ENCODE measurements at regions not wholly inside any gene's neighbourhood (a gene's known extent, or its start where the extent isn't known, plus 50 kb on each side); places are given as distances from the start of the nearest gene placed in this dataset.

GRCh38 chr3:70840106-70840870 is 527.9 kb upstream of the MDFIC2 start:
- DNase-seq = no peak

- no peak for DNase-seq
Measured at GRCh38 chr3:70833239-70833960, 521.0 kb upstream of the MDFIC2 start.

GRCh38 chr3:70832834-70833205 is 520.4 kb upstream of the MDFIC2 start:
- DNase-seq = no peak

DNA sequence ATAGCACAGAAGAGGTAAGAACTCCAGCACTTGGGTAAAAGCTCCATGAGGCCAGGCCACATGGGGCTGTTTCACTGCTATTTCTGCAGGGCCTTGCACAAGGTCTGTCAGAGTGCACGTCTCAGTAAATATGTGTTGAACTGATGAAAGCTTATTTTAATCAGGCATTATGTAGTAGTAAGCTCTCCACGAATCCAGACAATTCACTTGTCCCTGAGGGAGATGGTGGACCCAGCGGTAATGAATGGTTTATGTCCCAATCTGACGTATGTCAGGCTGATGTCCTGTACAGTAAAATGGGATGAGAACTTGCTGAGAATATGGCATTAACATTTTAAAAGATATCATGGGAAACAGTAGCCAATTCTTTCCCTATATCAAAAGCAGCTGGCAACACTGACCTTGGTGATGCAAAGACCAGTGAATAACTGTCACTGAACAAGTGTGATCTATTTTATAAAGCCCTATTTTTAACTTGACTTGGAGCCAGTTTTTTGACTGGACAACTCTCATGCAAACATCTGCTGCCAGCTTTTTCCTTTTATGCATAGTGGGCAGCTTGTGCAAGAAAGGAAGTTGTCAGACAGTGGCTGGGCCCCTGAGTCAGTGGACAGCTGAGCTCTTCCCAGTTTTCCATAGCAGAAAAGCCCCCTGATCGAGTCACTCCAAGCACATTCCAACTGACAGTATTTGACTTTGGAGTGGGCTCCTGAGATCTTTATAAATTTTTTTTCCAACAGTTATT is 519.8 kb upstream of the MDFIC2 start:
- no peak for DNase-seq

DNA sequence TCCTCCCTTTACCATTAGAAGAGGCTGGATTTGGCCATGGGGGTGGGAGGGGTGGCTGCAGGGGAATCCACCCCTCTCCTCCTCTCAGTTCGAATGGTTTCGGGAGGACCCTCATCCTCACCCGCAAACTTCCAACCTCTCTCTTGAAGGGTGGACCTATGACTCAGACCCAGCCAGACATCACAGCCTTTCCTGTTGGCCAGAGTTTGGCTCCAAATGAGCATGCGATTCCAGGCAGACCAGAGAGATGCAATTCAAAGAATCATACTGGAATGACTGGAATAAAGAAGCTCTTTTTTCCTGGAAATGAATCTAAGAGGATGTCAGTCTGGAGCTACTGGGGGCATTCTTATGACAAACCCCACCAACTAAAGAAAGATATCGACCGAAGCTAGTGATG is 516.7 kb upstream of the MDFIC2 start:
- DNase-seq = no peak

GRCh38 chr3:70824773-70825172 is 512.3 kb upstream of the MDFIC2 start:
- DNase-seq = no peak

- no peak for DNase-seq
Measured at GRCh38 chr3:70824078-70824477, 511.6 kb upstream of the MDFIC2 start.

DNA sequence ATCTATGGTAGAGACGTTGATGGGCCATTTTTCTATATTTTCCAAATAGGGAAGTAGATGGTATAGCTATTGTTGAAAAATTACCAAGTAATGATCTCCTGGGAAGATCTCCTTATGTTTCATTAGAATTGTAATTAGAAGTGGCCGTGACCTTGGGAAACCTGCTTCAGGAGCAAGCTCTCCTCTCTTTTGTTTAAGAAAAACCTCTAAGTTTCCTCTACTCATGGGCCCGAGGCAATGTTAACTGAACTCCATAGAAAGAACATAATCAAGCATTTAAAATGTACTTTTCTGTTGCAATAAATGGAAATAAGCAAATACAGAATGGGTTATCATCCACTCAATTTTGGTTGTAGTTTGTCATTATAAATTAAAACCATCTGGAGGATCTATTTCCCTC is 511.2 kb upstream of the MDFIC2 start:
- no peak for DNase-seq

DNA sequence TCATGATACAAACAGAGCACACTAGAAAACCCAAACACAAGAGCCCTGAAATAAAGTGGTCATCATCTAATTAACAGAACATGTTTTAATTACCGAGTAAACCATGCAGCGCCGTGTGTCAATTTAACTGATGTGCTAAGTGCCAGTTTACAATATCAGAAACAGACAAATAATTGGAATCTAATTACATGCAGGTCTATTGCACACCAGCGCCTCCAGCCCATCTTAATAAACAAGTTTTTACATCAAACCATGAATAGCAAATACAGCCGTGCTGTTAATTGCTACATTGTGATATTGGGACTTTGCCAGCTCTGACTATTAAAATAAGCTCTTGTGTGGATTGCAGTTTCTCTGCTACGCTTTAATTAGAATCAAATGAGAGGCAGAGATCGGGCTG is 510.2 kb upstream of the MDFIC2 start:
- no peak for DNase-seq

- no peak for DNase-seq
Measured at GRCh38 chr3:70821602-70822001, 509.2 kb upstream of the MDFIC2 start.

DNA sequence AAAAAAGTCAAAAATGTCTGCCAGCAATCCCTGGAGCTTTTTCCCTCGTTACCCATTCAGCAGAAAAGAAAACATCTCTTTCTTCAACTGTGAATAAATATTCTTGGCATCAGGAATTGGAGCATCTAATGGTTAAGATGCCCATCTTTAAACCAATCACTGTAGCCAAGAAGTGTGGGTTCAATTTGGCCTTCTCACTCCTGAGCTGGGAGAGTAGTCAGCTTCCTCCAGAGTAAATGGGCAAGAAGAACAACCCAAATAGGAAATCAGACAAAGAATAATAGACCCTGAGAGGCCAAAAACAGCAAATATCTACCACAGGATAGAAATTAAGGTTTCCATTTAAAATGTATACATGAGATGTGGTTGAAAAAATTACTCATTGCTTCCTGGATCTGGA is 508.0 kb upstream of the MDFIC2 start:
- DNase-seq = no peak

- no peak for DNase-seq
Measured at GRCh38 chr3:70818145-70818544, 505.7 kb upstream of the MDFIC2 start.

DNA sequence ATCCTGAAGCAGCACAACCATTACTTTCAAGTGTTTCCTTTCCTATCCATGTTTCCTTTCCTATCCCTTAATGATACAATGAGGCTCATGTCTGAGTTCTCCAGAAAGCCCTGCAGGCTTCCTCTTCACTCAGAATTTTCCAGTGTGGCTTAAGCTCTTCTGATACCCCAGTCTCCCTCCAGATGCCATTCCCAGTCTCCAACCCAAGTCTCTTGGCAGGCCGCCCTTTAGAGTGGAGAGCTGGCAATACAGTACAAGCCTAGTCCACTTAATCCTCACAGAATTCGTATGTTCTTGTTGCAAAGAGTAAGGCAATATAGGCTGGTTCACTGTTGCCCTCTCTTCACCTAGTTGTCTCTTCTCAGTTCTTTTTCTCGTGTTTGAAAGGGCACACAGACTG is 503.9 kb upstream of the MDFIC2 start:
- DNase-seq = no peak

DNA sequence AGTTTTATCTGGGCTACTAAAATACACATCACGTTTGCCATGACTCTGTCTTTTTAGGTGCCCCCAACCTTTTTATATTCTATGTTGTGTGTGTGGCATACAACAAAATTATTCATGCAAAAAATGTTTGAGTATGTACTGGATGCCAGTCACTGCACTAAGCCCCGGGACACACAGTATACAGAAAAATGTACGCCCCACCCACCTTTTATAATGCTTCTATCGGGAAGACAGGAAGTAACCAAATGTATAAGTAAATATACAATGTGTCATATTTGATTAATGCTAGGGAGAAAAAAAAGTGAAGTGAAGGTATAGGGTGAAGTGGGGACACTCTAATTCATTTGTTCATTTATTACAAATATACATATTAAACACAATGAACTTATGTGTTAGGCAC is 503.4 kb upstream of the MDFIC2 start:
- no peak for DNase-seq

GRCh38 chr3:70813311-70813710 is 500.9 kb upstream of the MDFIC2 start:
- no peak for DNase-seq

DNA sequence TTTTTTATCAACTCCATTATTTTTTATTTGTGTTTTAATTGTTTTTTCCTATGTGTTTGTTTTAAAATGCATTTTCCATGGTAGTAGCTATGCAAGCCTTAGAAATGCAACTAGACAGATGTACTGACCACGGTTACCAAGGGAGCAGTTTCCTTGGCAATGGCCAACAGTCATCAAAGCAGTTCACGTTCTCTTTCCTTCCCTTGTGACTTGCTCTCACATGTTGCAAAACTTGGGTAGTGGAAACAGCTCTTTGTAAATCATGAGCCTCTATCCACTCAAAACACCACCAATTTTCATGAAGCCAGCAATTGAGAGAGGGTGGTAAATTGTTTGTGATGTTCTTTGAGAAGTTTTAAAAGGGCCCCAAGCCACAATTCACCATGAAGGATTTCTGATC is 499.4 kb upstream of the MDFIC2 start:
- DNase-seq = no peak

DNA sequence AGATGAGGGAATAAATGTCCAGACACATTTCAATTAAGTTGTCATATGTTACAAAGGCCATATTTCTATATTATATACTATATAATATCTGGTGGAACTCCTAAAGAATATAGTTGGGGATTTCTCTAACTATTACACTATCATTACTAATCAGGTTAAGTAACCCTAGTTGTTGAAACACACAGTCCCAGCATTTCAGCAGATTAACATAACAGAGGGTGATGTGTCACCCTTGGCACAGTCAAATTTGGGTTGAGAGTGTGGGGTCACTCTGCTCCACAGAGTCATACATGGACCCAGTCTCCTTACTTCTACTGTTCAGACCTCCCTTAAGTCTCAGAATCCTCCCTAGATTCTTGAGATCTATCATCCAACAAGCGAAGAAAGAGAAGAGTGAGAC is 496.4 kb upstream of the MDFIC2 start:
- no peak for DNase-seq

- no peak for DNase-seq
Measured at GRCh38 chr3:70806556-70806955, 494.1 kb upstream of the MDFIC2 start.

- DNase-seq = no peak
Measured at GRCh38 chr3:70806021-70806420, 493.6 kb upstream of the MDFIC2 start.

DNA sequence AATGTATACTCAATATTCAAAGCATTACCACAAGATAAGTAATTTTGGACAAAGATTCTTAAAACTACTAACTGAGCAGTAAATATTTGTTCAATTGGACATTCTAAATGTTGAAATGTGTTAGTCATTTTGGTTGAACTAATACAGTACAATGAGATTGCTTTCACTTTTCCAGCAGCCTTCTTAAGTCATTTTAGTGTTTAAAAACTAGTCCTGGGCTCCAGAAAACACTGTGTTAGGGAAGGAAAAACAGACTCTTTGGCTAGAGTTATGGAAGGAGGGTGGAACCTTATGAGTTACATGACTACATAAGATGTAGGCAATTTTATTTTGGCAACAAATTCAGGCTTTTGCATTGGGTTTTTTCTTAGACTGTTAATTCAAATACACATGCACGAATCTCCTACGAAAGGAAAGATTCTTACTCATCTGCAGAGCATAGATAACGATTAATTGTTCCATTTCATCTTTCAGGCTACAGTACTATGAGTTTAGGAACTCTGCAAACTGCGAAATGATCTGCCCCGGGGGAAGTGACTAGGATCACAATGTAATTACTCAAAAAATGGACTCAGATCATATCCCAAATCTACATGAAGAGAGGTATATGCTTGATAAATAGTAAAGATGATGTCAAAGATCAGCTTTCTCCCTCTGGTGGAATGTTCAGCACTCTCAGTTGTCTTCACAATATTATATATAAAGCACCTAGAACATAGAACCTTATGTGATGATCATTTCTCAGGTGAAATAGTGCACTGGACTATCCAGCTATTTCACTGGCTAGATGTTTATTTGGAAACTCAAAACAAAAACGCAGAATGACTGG is 492.8 kb upstream of the MDFIC2 start:
- DNase-seq = no peak

GRCh38 chr3:70803891-70804290 is 491.5 kb upstream of the MDFIC2 start:
- DNase-seq = no peak

- no peak for DNase-seq
Measured at GRCh38 chr3:70803319-70803718, 490.9 kb upstream of the MDFIC2 start.

DNA sequence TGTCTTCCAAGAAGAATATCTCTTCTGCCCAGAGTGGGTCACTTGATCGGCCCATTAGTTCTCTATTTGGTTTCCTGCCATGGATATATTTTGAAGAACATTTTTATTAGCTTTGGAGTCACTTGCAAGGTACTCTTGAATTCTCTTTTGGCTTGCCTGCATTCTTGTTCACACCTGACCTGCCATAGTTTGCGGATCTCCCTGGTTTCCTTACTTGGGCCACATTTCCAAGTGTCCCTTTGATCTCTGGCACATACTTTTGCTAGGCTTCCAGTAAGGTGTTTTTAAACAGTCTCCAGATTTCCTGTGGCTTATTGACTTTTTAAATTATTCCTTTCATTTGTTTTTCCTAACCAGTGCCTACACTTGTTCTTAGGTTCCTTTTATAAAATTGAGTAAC is 488.5 kb upstream of the MDFIC2 start:
- DNase-seq = no peak
